Nephron (organoid): ENCODE measurements at regions not wholly inside any gene's neighbourhood (a gene's known extent, or its start where the extent isn't known, plus 50 kb on each side); places are given as distances from the start of the nearest gene placed in this dataset.

Experiments
- H3K27ac Mint-ChIP-seq, 3 experiments: 2 replicates each; pipeline ENCODE4 v1.8.0; 2020; ENCODE audit warnings: mixed read lengths in 3 of 3, mild to moderate bottlenecking in 2 of 3, moderate library complexity in 1 of 3
- H3K27me3 Mint-ChIP-seq: 2 replicates; pipeline ENCODE4 v1.8.0; 2021; ENCODE audit warnings: low read depth, mild to moderate bottlenecking, moderate library complexity, mixed read lengths
- H3K36me3 Mint-ChIP-seq: 2 replicates; pipeline ENCODE4 v1.8.0; 2020; ENCODE audit warnings: low read depth, mixed read lengths
- H3K4me1 Mint-ChIP-seq: 2 replicates; pipeline ENCODE4 v1.8.0; 2020; ENCODE audit warnings: mixed read lengths
- H3K4me3 Mint-ChIP-seq, 3 experiments: 2 replicates each; pipeline ENCODE4 v1.8.0; 2020; ENCODE audit warnings: mild to moderate bottlenecking in 3 of 3, mixed read lengths in 3 of 3, moderate library complexity in 2 of 3
- H3K9me3 Mint-ChIP-seq: 2 replicates; pipeline ENCODE4 v1.8.0; 2020; ENCODE audit warnings: mixed read lengths
- TF ChIP-seq, protein P1 (sequence below), 3 experiments: fragments of 200-600 bp; sonication (generic); IDR thresholded peaks; one replicate each; pipeline ENCODE4 v1.5.0; 2021; ENCODE audit warnings: antibody characterized with exemption in 3 of 3; ENCODE audit not compliant: unreplicated experiment in 3 of 3

DNA sequence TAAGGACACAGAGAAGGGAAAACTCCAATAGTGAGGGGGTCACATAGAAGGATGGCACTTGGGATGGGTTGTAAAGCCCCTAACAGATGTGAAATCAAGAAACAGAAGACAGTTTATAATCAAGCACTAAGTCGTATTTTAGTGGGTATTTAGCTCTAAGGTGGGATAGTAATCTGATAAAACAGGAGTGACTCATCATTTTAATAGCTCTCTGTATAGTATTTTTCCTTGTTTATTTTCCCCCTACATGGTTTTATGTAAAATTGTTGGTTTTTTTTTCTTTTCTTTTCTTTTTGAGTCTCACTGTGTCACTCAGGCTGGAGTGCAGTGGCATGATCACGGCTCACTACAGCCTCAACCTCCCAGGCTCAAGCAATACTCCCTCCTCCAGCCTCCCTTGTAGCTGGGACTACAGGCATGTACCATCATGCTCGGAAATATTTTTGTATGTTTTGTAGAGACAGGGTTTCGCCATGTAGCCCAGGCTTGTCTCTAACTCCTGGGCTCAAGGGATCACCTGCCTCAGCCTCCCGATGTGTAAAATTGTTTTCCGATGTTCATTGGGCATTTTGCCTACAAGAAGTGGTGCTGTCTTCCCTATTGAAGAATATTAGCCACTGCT, 142.6 kb upstream of the SERPINE2 start:
- TF ChIP-seq, protein P1, sequence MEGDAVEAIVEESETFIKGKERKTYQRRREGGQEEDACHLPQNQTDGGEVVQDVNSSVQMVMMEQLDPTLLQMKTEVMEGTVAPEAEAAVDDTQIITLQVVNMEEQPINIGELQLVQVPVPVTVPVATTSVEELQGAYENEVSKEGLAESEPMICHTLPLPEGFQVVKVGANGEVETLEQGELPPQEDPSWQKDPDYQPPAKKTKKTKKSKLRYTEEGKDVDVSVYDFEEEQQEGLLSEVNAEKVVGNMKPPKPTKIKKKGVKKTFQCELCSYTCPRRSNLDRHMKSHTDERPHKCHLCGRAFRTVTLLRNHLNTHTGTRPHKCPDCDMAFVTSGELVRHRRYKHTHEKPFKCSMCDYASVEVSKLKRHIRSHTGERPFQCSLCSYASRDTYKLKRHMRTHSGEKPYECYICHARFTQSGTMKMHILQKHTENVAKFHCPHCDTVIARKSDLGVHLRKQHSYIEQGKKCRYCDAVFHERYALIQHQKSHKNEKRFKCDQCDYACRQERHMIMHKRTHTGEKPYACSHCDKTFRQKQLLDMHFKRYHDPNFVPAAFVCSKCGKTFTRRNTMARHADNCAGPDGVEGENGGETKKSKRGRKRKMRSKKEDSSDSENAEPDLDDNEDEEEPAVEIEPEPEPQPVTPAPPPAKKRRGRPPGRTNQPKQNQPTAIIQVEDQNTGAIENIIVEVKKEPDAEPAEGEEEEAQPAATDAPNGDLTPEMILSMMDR (IDR thresholded peaks at IDR 0.05; ENCODE audit: unreplicated experiment in 3 of 3), result no peak
- Mint-ChIP-seq H3K4me3 (no peak overlapping the region), H3K27ac (peak overlapping the region in 2 of 3 experiments; percentile 24 to 80), H3K27me3 (no peaks in the 10 kb centered on the region), H3K4me1 (peaks cover 39% of the 10 kb centered on the region), H3K9me3 (no peaks in the 10 kb centered on the region), H3K36me3 (no peaks in the 10 kb centered on the region)

DNA sequence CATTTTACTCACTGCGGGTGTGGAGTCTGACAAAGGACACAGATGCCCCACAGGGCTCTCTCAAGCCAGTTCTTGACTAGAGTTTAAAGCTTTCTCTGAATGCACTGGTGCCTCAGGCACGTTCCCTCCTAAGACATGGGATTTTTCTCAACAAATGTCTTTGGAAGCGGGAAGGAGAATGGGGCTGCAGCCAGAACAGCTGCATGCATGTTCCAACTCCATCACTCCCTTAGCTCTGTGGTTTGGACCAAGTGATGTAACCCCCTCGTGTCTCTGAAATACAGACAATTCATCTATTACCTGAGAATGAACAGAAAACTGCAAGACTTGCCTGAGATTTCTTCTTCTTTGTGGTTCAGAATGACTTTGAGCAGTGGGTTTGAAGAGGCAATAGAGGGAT, 141.7 kb upstream of the SERPINE2 start:
- Mint-ChIP-seq H3K36me3 (no peaks in the 10 kb centered on the region), H3K9me3 (no peaks in the 10 kb centered on the region), H3K4me1 (peaks cover 41% of the 10 kb centered on the region), H3K4me3 (no peak overlapping the region), H3K27me3 (no peaks in the 10 kb centered on the region), H3K27ac (peak overlapping the region in 2 of 3 experiments; percentile 24 to 80)
- TF ChIP-seq, protein P1 (IDR thresholded peaks at IDR 0.05; ENCODE audit: unreplicated experiment in 3 of 3), result no peak

DNA sequence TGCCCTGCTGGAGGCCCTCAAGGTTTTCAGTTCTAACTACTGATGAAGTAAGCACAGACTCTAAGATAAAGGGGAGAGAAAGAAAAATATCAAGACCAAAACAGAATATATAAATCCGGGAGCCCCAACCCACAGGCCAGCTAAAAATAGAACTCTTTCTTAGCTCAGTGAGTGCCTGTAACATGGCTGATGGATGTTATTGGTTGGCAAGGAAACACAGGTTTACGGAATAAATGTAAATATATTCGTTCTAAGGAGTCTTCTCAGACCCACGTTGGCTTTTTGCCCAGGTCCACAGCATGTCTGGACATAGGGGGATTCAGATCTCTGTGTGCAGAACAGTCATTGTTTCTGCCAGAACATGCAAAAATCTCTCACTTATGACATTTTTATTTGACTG, 139.0 kb upstream of the SERPINE2 start:
- Mint-ChIP-seq H3K36me3 (no peaks in the 10 kb centered on the region), H3K27me3 (no peaks in the 10 kb centered on the region), H3K4me1 (peaks cover 58% of the 10 kb centered on the region), H3K27ac (peak overlapping the region; percentile 75 to 85 (median 80)), H3K9me3 (no peaks in the 10 kb centered on the region), H3K4me3 (no peak overlapping the region)
- TF ChIP-seq, protein P1 (IDR thresholded peaks at IDR 0.05; ENCODE audit: unreplicated experiment in 3 of 3), result no peak

DNA sequence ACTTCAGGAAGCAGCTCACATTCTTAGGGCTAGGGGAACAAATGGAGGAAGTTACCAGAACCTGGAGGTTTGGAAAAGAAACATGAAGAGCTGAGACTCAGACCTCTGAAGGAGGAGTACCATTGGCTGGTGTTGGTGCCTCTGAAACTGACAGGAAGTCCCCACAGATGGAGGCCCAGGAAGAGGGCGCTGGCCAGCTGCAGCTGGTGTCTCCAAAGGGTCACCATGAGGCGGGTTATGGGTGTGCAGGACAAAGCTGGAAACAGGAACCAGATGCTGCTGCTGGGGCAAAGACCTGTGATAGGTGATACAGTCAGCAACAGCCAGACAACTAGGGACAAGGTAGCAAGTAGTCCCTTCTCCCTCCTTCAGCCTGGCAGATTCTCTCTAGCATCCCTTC, 136.5 kb upstream of the SERPINE2 start:
- Mint-ChIP-seq H3K27ac (peak overlapping the region; percentile 30 to 80 (median 39)), H3K4me3 (no peak overlapping the region), H3K4me1 (peaks cover 49% of the 10 kb centered on the region), H3K36me3 (no peaks in the 10 kb centered on the region), H3K27me3 (no peaks in the 10 kb centered on the region), H3K9me3 (peaks cover 2% of the 10 kb centered on the region)
- TF ChIP-seq, protein P1 (IDR thresholded peaks at IDR 0.05; ENCODE audit: unreplicated experiment in 3 of 3), result no peak

DNA sequence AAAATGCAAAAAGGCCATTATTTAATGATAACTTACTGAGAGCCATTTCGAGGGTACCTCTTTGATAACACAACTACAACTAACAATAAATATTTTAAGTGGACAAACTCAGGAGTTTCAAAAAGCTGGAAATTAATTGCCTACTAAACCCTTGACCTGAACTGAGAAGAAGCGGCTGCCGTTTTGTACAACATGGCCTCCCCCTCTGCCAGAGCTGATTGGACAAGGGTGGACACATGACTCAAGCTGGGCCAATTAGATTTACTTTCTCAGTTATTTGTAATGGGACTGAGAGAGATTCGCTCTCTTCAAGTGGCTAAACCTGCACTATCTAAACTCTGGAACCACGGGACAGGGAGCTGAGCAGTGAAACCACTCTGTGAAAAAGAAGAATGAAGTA, 135.9 kb upstream of the SERPINE2 start:
- H3K4me1 Mint-ChIP-seq, result peaks cover 49% of the 10 kb centered on the region
- no peaks in the 10 kb centered on the region for H3K36me3 Mint-ChIP-seq
- TF ChIP-seq, protein P1 (IDR thresholded peaks at IDR 0.05; ENCODE audit: unreplicated experiment in 3 of 3), result no peak
- no peak overlapping the region for H3K4me3 Mint-ChIP-seq
- H3K9me3 Mint-ChIP-seq, result peaks cover 2% of the 10 kb centered on the region
- H3K27me3 Mint-ChIP-seq, result no peaks in the 10 kb centered on the region
- H3K27ac Mint-ChIP-seq, result peak overlapping the region; percentile 30 to 80 (median 39)

DNA sequence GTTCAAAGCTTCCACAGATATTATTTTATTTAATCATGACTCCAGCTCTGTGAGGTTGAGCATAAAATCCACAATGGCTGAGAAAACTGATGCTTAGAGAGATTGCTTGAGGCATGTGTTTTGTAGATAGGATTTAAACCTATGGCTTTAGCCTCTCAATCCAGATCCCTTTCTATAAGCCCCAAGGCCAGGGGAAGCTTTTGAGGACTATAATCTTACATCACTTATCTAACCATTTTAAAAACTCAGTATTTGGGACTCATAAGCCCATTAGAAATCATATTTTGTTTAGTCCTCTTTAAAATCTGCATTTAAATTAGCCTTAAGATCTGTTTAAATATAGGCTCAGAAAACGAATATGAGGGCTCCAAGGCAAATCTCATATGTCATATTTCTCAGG, 135.4 kb upstream of the SERPINE2 start:
- Mint-ChIP-seq H3K36me3 (no peaks in the 10 kb centered on the region), H3K4me1 (peaks cover 49% of the 10 kb centered on the region), H3K4me3 (no peak overlapping the region), H3K27me3 (no peaks in the 10 kb centered on the region), H3K27ac (no peak overlapping the region), H3K9me3 (peaks cover 5% of the 10 kb centered on the region)
- TF ChIP-seq, protein P1 (IDR thresholded peaks at IDR 0.05; ENCODE audit: unreplicated experiment in 3 of 3), result no peak
